ENCODE measurements at regions not wholly inside any gene's neighbourhood (a gene's known extent, or its start where the extent isn't known, plus 50 kb on each side); places are given as distances from the start of the nearest gene placed in this dataset.

GRCh38 chr4:89665662-89666061, 171.3 kb downstream of the SNCA start:
- no peak overlapping the region for H3K4me3 ChIP-seq (ENCODE audit: control insufficient read depth, low read depth, low read length)
- no peak for DNase-seq (ENCODE audit: low read depth)
- no peak for TF ChIP-seq CTCF (IDR thresholded peaks at IDR 0.05; ENCODE audit: control insufficient read depth, insufficient read depth, low read depth, low read length, missing control alignments)

- no peak for TF ChIP-seq CTCF (IDR thresholded peaks at IDR 0.05; ENCODE audit: control insufficient read depth, insufficient read depth, low read depth, low read length, missing control alignments)
- no peak for DNase-seq (ENCODE audit: low read depth)
- H3K4me3 ChIP-seq (ENCODE audit: control insufficient read depth, low read depth, low read length): no peak overlapping the region
Observed at GRCh38 chr4:89664521-89664920, 172.4 kb downstream of the SNCA start.

- DNase-seq (ENCODE audit: low read depth): peak; percentile 25
- TF ChIP-seq CTCF (IDR thresholded peaks at IDR 0.05; ENCODE audit: control insufficient read depth, insufficient read depth, low read depth, low read length, missing control alignments): no peak
- H3K4me3 ChIP-seq (ENCODE audit: control insufficient read depth, low read depth, low read length): no peak overlapping the region
Observed at GRCh38 chr4:89661173-89661899, 175.6 kb downstream of the SNCA start.

- H3K4me3 ChIP-seq (ENCODE audit: control insufficient read depth, low read depth, low read length): no peak overlapping the region
- no peak for TF ChIP-seq CTCF (IDR thresholded peaks at IDR 0.05; ENCODE audit: control insufficient read depth, insufficient read depth, low read depth, low read length, missing control alignments)
- DNase-seq (ENCODE audit: low read depth): no peak
Observed at GRCh38 chr4:89660444-89661172, 176.4 kb downstream of the SNCA start.

- no peak for TF ChIP-seq CTCF (IDR thresholded peaks at IDR 0.05; ENCODE audit: control insufficient read depth, insufficient read depth, low read depth, low read length, missing control alignments)
- no peak for DNase-seq (ENCODE audit: low read depth)
- no peak overlapping the region for H3K4me3 ChIP-seq (ENCODE audit: control insufficient read depth, low read depth, low read length)
Observed at GRCh38 chr4:89658701-89659024, 178.3 kb downstream of the SNCA start.

GRCh38 chr4:89657931-89658700, 178.8 kb downstream of the SNCA start:
- H3K4me3 ChIP-seq (ENCODE audit: control insufficient read depth, low read depth, low read length): no peak overlapping the region
- peak; percentile 52 for TF ChIP-seq CTCF (IDR thresholded peaks at IDR 0.05; ENCODE audit: control insufficient read depth, insufficient read depth, low read depth, low read length, missing control alignments)
- peak; percentile 17 for DNase-seq (ENCODE audit: low read depth)
